ENCODE measurements at regions not wholly inside any gene's neighbourhood (a gene's known extent, or its start where the extent isn't known, plus 50 kb on each side); places are given as distances from the start of the nearest gene placed in this dataset.

DNA sequence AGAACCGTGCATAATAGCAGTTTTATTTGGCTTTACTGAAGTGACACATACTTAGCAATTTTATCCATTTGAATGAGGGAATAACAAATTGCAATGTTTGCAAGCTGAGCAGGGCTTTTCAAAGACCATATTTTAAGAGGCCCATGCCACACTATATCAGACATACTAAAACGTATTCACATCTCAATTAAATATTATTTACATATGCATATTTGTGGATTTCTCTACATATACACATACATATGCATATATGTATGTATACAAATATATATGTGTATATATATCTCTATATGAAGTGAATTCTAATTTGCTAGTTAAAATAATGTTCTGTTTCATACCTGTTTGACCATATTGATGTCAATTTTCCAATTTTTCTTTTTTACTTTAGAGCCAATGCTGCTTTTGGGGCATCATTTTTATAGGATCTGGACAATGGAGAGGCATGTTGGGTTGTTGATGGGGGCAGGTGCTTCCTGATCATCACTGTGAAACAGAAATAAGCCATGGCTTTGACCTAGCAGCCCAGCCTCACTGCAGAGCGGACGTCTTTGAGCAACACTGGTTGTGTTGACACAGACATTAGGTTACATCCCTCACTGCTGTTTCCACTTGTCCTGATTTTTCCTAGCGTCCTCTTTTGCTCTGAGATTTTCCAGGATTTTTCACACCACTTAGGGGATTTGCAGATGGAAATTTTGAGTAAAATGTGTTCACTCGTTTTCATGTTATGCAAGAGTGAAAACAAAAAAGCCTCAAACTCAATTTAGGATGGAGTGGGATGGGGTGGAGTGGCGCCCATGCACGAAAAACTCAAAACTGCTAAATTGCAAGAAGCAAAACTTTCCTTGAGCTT is 56.9 kb downstream of the RDH14 start:
- no peaks in the 10 kb centered on the region for H3K9me3 ChIP-seq (ENCODE audit: control extremely low read depth in 1 of 5, control insufficient read depth in 4 of 5, insufficient read depth in 2 of 5, low read depth in 1 of 5, low read length in 4 of 5)
- no peak overlapping the region for H3K4me3 ChIP-seq (ENCODE audit: control insufficient read depth in 1 of 7, extremely low read depth in 1 of 7, insufficient read depth in 4 of 7, low read depth in 2 of 7, low read length in 6 of 7)
- 91% methylated on average over 5 of the region's 8 CpGs for WGBS (ENCODE audit: insufficient coverage)
- no peaks in the 10 kb centered on the region for H3K36me3 ChIP-seq (ENCODE audit: control insufficient read depth in 4 of 4, insufficient read depth in 4 of 4, low read length in 3 of 4)
- POLR2A ChIA-PET: no interaction called here
- CTCF ChIA-PET: no interaction called here
- no peaks in the 10 kb centered on the region for H3K4me1 ChIP-seq (ENCODE audit: control extremely low read depth in 1 of 4, control insufficient read depth in 4 of 4, insufficient read depth in 4 of 4, low read length in 3 of 4)
- no peak for DNase-seq
- H3K27me3 ChIP-seq (replicated peaks in 2 of 5; ENCODE audit: control insufficient read depth in 4 of 5, insufficient read depth in 5 of 5, low read length in 4 of 5): peaks cover 0 to 2% (median 0%) of the 10 kb centered on the region in 5 experiments
- no peak overlapping the region for H3K27ac ChIP-seq (ENCODE audit: insufficient read depth in 1 of 2, low read depth in 1 of 2, low read length in 2 of 2, poor library complexity in 1 of 2, severe bottlenecking in 2 of 2)

DNA sequence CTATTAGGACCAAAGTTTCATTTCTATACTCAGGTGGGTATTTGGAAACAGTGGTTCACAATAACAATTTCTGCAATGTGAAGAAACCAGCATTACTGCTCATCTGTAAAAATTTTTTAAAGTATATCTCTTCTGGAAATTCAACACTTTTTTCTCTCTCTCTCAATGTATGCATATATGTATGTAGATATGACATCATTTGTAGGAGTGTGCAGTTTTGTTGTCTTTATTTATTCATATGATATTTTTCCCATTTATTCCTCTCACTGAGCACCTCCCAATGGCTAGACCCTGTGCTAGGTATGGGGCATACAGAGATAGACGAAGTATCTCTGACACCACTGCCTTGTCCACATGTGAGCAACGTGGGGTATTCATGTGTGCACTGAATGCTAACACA is 58.3 kb downstream of the RDH14 start:
- no peak for DNase-seq
- Histone ChIP-seq H3K36me3 (ENCODE audit: control insufficient read depth in 4 of 4, insufficient read depth in 4 of 4, low read length in 3 of 4) (no peaks in the 10 kb centered on the region), H3K9me3 (ENCODE audit: control extremely low read depth in 1 of 5, control insufficient read depth in 4 of 5, insufficient read depth in 2 of 5, low read depth in 1 of 5, low read length in 4 of 5) (no peaks in the 10 kb centered on the region), H3K4me1 (ENCODE audit: control extremely low read depth in 1 of 4, control insufficient read depth in 4 of 4, insufficient read depth in 4 of 4, low read length in 3 of 4) (no peaks in the 10 kb centered on the region), H3K4me3 (ENCODE audit: control insufficient read depth in 1 of 7, extremely low read depth in 1 of 7, insufficient read depth in 4 of 7, low read depth in 2 of 7, low read length in 6 of 7) (no peak overlapping the region), H3K27me3 (replicated peaks in 2 of 5; ENCODE audit: control insufficient read depth in 4 of 5, insufficient read depth in 5 of 5, low read length in 4 of 5) (peaks cover 0 to 2% (median 0%) of the 10 kb centered on the region in 5 experiments), H3K27ac (ENCODE audit: insufficient read depth in 1 of 2, low read depth in 1 of 2, low read length in 2 of 2, poor library complexity in 1 of 2, severe bottlenecking in 2 of 2) (no peak overlapping the region)
- ChIA-PET POLR2A (no interaction called here), CTCF (no interaction called here)
- WGBS (ENCODE audit: insufficient coverage): 93% methylated on average over 2 of the region's 2 CpGs

DNA sequence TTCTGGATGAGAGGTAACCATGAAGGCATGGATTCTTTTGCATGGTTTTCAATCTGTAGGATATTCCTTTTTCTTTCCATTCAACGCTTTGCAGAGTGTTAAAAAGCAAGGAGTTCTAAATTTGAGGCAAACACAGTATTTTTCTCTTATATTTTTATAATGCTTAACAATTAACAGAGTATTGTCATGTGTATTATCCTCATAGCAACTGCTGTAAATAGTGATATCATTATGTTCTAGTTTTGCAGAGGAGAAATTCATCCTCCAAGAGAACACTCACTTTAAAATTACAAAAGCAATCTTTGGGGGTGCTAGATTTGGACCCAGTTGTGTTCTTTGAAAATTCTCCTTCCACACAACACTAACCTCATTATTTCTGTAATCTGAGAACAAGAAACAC is 58.7 kb downstream of the RDH14 start:
- DNase-seq: no peak
- no peaks in the 10 kb centered on the region for H3K4me1 ChIP-seq (ENCODE audit: control extremely low read depth in 1 of 4, control insufficient read depth in 4 of 4, insufficient read depth in 4 of 4, low read length in 3 of 4)
- peaks cover 0 to 2% (median 0%) of the 10 kb centered on the region in 5 experiments for H3K27me3 ChIP-seq (replicated peaks in 2 of 5; ENCODE audit: control insufficient read depth in 4 of 5, insufficient read depth in 5 of 5, low read length in 4 of 5)
- ChIA-PET CTCF (no interaction called here), POLR2A (no interaction called here)
- H3K27ac ChIP-seq (ENCODE audit: insufficient read depth in 1 of 2, low read depth in 1 of 2, low read length in 2 of 2, poor library complexity in 1 of 2, severe bottlenecking in 2 of 2): no peak overlapping the region
- H3K4me3 ChIP-seq (ENCODE audit: control insufficient read depth in 1 of 7, extremely low read depth in 1 of 7, insufficient read depth in 4 of 7, low read depth in 2 of 7, low read length in 6 of 7): no peak overlapping the region
- no peaks in the 10 kb centered on the region for H3K9me3 ChIP-seq (ENCODE audit: control extremely low read depth in 1 of 5, control insufficient read depth in 4 of 5, insufficient read depth in 2 of 5, low read depth in 1 of 5, low read length in 4 of 5)
- H3K36me3 ChIP-seq (ENCODE audit: control insufficient read depth in 4 of 4, insufficient read depth in 4 of 4, low read length in 3 of 4): no peaks in the 10 kb centered on the region
- no CpG with 5 or more reads among the region's 1 CpG for WGBS (ENCODE audit: insufficient coverage)

DNA sequence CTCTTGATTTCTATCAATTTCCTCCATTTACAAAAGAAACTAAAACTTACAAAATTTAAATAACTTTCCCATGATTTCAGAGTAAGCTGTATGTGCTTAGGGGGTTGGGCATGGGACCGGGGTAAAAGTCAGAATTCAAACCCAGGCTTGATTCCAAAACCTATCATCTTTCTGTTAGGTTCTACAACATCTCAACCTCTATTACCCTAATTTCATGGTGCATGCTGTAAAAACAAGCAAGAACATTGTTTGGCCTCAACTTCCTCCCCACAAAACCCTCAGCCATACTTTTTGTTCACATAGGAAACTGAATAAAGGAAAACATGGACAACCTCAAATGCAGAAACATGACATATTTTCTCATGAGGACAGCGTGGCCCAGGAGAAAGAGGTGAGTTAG is 59.3 kb downstream of the RDH14 start:
- H3K4me3 ChIP-seq (ENCODE audit: control insufficient read depth in 1 of 7, extremely low read depth in 1 of 7, insufficient read depth in 4 of 7, low read depth in 2 of 7, low read length in 6 of 7): no peak overlapping the region
- no peak overlapping the region for H3K27ac ChIP-seq (ENCODE audit: insufficient read depth in 1 of 2, low read depth in 1 of 2, low read length in 2 of 2, poor library complexity in 1 of 2, severe bottlenecking in 2 of 2)
- no peaks in the 10 kb centered on the region for H3K36me3 ChIP-seq (ENCODE audit: control insufficient read depth in 4 of 4, insufficient read depth in 4 of 4, low read length in 3 of 4)
- CTCF ChIA-PET: no interaction called here
- no peaks in the 10 kb centered on the region for H3K9me3 ChIP-seq (ENCODE audit: control extremely low read depth in 1 of 5, control insufficient read depth in 4 of 5, insufficient read depth in 2 of 5, low read depth in 1 of 5, low read length in 4 of 5)
- no peaks in the 10 kb centered on the region for H3K4me1 ChIP-seq (ENCODE audit: control extremely low read depth in 1 of 4, control insufficient read depth in 4 of 4, insufficient read depth in 4 of 4, low read length in 3 of 4)
- peak in 1 of 3 donors; percentile 10 for DNase-seq
- POLR2A ChIA-PET: no interaction called here
- WGBS (ENCODE audit: insufficient coverage): 0% methylated on average over 1 of the region's 2 CpGs
- peaks cover 0 to 3% (median 0%) of the 10 kb centered on the region in 5 experiments for H3K27me3 ChIP-seq (replicated peaks in 2 of 5; ENCODE audit: control insufficient read depth in 4 of 5, insufficient read depth in 5 of 5, low read length in 4 of 5)

DNA sequence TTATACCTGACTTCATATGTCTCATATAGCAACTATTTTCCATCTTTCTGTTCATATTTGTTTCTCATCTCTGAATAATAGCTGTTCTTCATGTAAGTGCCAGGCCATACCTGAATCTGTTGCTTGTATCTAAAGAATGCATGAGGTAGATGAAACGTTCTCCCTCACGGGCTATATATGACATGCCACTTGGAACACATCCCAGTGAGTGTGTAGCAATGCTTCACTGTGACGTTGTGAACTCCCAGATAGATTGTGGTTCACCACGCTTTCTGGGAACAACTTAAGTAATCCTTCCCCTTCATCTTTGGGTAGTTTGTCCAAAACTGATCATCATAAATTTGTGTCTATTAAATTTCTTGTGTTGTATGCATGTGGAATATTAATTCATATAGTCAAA is 60.1 kb downstream of the RDH14 start:
- no peaks in the 10 kb centered on the region for H3K36me3 ChIP-seq (ENCODE audit: control insufficient read depth in 4 of 4, insufficient read depth in 4 of 4, low read length in 3 of 4)
- no peak overlapping the region for H3K27ac ChIP-seq (ENCODE audit: insufficient read depth in 1 of 2, low read depth in 1 of 2, low read length in 2 of 2, poor library complexity in 1 of 2, severe bottlenecking in 2 of 2)
- POLR2A ChIA-PET: no interaction called here
- peaks cover 0 to 3% (median 0%) of the 10 kb centered on the region in 5 experiments for H3K27me3 ChIP-seq (replicated peaks in 2 of 5; ENCODE audit: control insufficient read depth in 4 of 5, insufficient read depth in 5 of 5, low read length in 4 of 5)
- no peak for DNase-seq
- no peaks in the 10 kb centered on the region for H3K9me3 ChIP-seq (ENCODE audit: control extremely low read depth in 1 of 5, control insufficient read depth in 4 of 5, insufficient read depth in 2 of 5, low read depth in 1 of 5, low read length in 4 of 5)
- no peaks in the 10 kb centered on the region for H3K4me1 ChIP-seq (ENCODE audit: control extremely low read depth in 1 of 4, control insufficient read depth in 4 of 4, insufficient read depth in 4 of 4, low read length in 3 of 4)
- CTCF ChIA-PET: no interaction called here
- H3K4me3 ChIP-seq (ENCODE audit: control insufficient read depth in 1 of 7, extremely low read depth in 1 of 7, insufficient read depth in 4 of 7, low read depth in 2 of 7, low read length in 6 of 7): no peak overlapping the region
- WGBS (ENCODE audit: insufficient coverage): 30% methylated on average over 2 of the region's 4 CpGs

DNA sequence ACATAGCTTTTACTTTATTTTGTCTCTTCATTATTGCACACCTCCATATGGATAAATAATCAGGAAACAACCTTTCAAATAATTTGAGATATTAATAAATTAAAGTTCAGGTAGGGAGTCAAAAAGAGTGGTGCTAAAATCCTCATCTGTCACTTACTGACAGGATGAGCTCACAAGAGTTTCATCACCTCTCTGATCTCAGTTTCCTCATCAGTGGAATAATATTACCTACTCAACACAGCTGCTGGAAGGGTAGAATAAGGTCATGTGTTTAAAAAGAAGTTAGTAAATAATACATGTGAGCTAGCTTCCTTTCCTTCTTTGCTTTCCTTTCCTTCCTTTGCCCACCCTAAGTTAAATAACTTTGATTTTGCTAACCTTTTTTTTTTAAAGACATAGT is 61.9 kb downstream of the RDH14 start:
- Histone ChIP-seq H3K9me3 (ENCODE audit: control extremely low read depth in 1 of 5, control insufficient read depth in 4 of 5, insufficient read depth in 2 of 5, low read depth in 1 of 5, low read length in 4 of 5) (no peaks in the 10 kb centered on the region), H3K27me3 (replicated peaks in 2 of 5; ENCODE audit: control insufficient read depth in 4 of 5, insufficient read depth in 5 of 5, low read length in 4 of 5) (peaks cover 0 to 2% (median 1%) of the 10 kb centered on the region in 5 experiments), H3K27ac (ENCODE audit: insufficient read depth in 1 of 2, low read depth in 1 of 2, low read length in 2 of 2, poor library complexity in 1 of 2, severe bottlenecking in 2 of 2) (no peak overlapping the region), H3K36me3 (ENCODE audit: control insufficient read depth in 4 of 4, insufficient read depth in 4 of 4, low read length in 3 of 4) (no peaks in the 10 kb centered on the region), H3K4me3 (ENCODE audit: control insufficient read depth in 1 of 7, extremely low read depth in 1 of 7, insufficient read depth in 4 of 7, low read depth in 2 of 7, low read length in 6 of 7) (no peak overlapping the region), H3K4me1 (ENCODE audit: control extremely low read depth in 1 of 4, control insufficient read depth in 4 of 4, insufficient read depth in 4 of 4, low read length in 3 of 4) (no peaks in the 10 kb centered on the region)
- ChIA-PET POLR2A (interaction anchor here (0.7 kb wide), 1 partner anchor 18 kb away, joined by 4 read pairs; no protein-coding TSS in a partner anchor), CTCF (interaction anchor here (0.5 kb wide), 1 partner anchor 16 kb away, joined by 3 read pairs; no protein-coding TSS in a partner anchor)
- no peak for DNase-seq

DNA sequence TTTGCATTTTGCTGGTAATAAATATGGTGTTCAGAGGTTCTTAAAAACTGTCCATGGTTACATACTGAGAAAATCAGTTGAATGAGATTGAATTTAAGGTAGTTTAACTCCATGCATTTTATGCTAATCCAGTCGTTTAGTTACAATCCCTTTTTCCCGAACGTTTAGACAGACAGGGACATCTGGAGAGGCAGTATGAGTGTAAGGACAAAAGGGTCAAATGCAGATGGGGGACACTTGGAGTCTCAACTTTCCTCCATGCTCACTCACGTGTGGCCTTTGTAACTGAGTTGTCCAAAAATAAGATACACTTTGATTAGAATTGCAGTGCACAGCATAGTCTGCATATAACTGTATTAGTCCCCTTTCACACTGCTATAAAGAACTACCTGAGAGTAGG is 63.9 kb downstream of the RDH14 start:
- Histone ChIP-seq H3K36me3 (ENCODE audit: control insufficient read depth in 4 of 4, insufficient read depth in 4 of 4, low read length in 3 of 4) (no peaks in the 10 kb centered on the region), H3K27me3 (replicated peaks in 2 of 5; ENCODE audit: control insufficient read depth in 4 of 5, insufficient read depth in 5 of 5, low read length in 4 of 5) (peaks cover 1 to 5% (median 2%) of the 10 kb centered on the region in 5 experiments), H3K4me1 (ENCODE audit: control extremely low read depth in 1 of 4, control insufficient read depth in 4 of 4, insufficient read depth in 4 of 4, low read length in 3 of 4) (no peaks in the 10 kb centered on the region), H3K9me3 (ENCODE audit: control extremely low read depth in 1 of 5, control insufficient read depth in 4 of 5, insufficient read depth in 2 of 5, low read depth in 1 of 5, low read length in 4 of 5) (peaks cover 0 to 2% (median 0%) of the 10 kb centered on the region in 5 experiments), H3K27ac (ENCODE audit: insufficient read depth in 1 of 2, low read depth in 1 of 2, low read length in 2 of 2, poor library complexity in 1 of 2, severe bottlenecking in 2 of 2) (no peak overlapping the region), H3K4me3 (ENCODE audit: control insufficient read depth in 1 of 7, extremely low read depth in 1 of 7, insufficient read depth in 4 of 7, low read depth in 2 of 7, low read length in 6 of 7) (no peak overlapping the region)
- CTCF ChIA-PET: no interaction called here
- no peak for DNase-seq
- WGBS (ENCODE audit: insufficient coverage): 84% methylated on average over 3 of the region's 4 CpGs
- POLR2A ChIA-PET: no interaction called here
